ENCODE measurements at regions not wholly inside any gene's neighbourhood (a gene's known extent, or its start where the extent isn't known, plus 50 kb on each side); places are given as distances from the start of the nearest gene placed in this dataset.

GRCh38 chr4:104615926-104616325 is 121.2 kb upstream of the CXXC4 start:
- TF ChIP-seq POLR2A (IDR thresholded peaks at IDR 0.05; ENCODE audit: control extremely low read depth in 1 of 2, low read depth in 2 of 2, low read length in 2 of 2) (no peak), CTCF (IDR thresholded peaks at IDR 0.05; ENCODE audit: control extremely low read depth in 1 of 3, insufficient read depth in 1 of 3, low read depth in 1 of 3, low read length in 3 of 3) (no peak), CTBP2 (IDR thresholded peaks at IDR 0.05; ENCODE audit: borderline replicate concordance, insufficient read depth, insufficient read length, low read length) (no peak)

All from H1 (cell line).